ENCODE measurements at regions not wholly inside any gene's neighbourhood (a gene's known extent, or its start where the extent isn't known, plus 50 kb on each side); places are given as distances from the start of the nearest gene placed in this dataset.

- DNase-seq = no peak
- no peaks in the 10 kb centered on the region for H3K27me3 ChIP-seq
- no peaks in the 10 kb centered on the region for H3K36me3 ChIP-seq
Observed at GRCh38 chr4:106507440-106507839, 138.9 kb upstream of the GIMD1 start.

GRCh38 chr4:106503116-106504050, 134.8 kb upstream of the GIMD1 start:
- H3K27ac ChIP-seq = no peak overlapping the region
- H3K36me3 ChIP-seq = no peaks in the 10 kb centered on the region
- H3K4me3 ChIP-seq = no peak overlapping the region
- peaks cover 14% of the 10 kb centered on the region for H3K4me1 ChIP-seq
- H3K9me3 ChIP-seq (replicated peaks) = no peaks in the 10 kb centered on the region
- DNase-seq = no peak
- H3K27me3 ChIP-seq = no peaks in the 10 kb centered on the region

More at GRCh38 chr4:106507440-106507839, 138.9 kb upstream of the GIMD1 start:
- H3K27ac ChIP-seq = no peak overlapping the region
- H3K9me3 ChIP-seq (replicated peaks) = no peaks in the 10 kb centered on the region
- H3K4me3 ChIP-seq = no peak overlapping the region
- peaks cover 14% of the 10 kb centered on the region for H3K4me1 ChIP-seq

DNA sequence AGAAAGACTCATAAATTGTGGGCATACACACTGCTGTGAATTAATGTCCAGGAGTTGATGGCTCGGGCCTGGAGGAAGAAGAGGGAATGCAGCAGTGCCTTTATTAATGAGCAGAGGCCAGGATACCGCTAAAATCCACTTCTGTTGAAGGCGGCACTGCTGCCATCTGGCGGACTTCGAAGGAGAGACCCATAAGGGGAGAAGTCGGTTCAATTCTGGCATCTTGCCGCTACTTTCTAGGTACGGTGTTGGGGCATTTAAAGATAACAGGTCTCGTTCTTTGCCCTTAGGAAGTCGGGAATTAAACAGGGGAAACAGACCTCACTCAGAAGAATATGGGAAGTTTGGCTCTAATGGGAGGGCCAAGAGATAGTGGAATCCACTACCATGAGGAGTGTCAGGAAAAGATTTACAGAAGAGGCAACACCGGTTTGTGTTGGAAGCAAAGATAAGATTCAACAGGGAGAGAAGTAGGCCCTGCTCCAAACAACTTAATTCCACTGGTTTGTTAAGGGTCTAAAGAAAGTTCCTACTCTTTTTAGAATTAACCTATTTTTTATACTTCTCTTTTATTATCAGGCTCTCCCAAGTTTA, 133.6 kb upstream of the GIMD1 start:
- no peak overlapping the region for H3K27ac ChIP-seq
- no peaks in the 10 kb centered on the region for H3K9me3 ChIP-seq (replicated peaks)
- H3K27me3 ChIP-seq = no peaks in the 10 kb centered on the region
- peaks cover 14% of the 10 kb centered on the region for H3K4me1 ChIP-seq
- peak; percentile 40 to 69 for DNase-seq
- H3K4me3 ChIP-seq = no peak overlapping the region
- H3K36me3 ChIP-seq = no peaks in the 10 kb centered on the region

- Histone ChIP-seq H3K36me3 (no peaks in the 10 kb centered on the region), H3K4me3 (no peak overlapping the region), H3K27ac (no peak overlapping the region), H3K9me3 (replicated peaks) (no peaks in the 10 kb centered on the region), H3K27me3 (no peaks in the 10 kb centered on the region), H3K4me1 (no peaks in the 10 kb centered on the region)
- DNase-seq = no peak
Observed at GRCh38 chr4:106497271-106497670, 128.7 kb upstream of the GIMD1 start.

DNA sequence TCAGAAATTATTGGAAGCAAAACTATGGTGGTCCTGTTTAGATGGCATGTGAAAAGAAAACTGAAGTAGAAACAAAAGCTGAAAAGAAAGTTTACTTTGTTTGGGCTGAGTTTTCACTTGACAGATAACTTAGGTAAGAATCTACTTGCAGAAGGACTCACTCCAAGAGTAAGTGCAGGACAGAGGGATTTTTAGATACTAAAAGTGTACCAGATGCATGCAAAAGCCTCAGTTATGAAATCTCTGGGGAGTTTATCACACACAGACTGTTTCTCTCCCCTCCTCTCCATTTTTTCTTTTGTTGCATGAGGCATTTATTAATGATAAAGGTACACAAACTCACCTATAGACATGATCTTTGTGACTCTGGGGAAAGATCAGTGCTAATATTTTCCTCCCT, 127.5 kb upstream of the GIMD1 start:
- Histone ChIP-seq H3K36me3 (no peaks in the 10 kb centered on the region), H3K4me3 (no peak overlapping the region), H3K4me1 (no peaks in the 10 kb centered on the region), H3K27me3 (no peaks in the 10 kb centered on the region), H3K9me3 (replicated peaks) (no peaks in the 10 kb centered on the region; the same call in 1 of the 2 replicates), H3K27ac (no peak overlapping the region)
- DNase-seq = no peak

GRCh38 chr4:106495476-106495875, 126.9 kb upstream of the GIMD1 start:
- no peaks in the 10 kb centered on the region for H3K27me3 ChIP-seq
- DNase-seq = no peak
- H3K4me3 ChIP-seq = no peak overlapping the region
- no peaks in the 10 kb centered on the region; the same call in 1 of the 2 replicates for H3K9me3 ChIP-seq (replicated peaks)
- H3K4me1 ChIP-seq = no peaks in the 10 kb centered on the region
- no peak overlapping the region for H3K27ac ChIP-seq
- H3K36me3 ChIP-seq = no peaks in the 10 kb centered on the region

DNA sequence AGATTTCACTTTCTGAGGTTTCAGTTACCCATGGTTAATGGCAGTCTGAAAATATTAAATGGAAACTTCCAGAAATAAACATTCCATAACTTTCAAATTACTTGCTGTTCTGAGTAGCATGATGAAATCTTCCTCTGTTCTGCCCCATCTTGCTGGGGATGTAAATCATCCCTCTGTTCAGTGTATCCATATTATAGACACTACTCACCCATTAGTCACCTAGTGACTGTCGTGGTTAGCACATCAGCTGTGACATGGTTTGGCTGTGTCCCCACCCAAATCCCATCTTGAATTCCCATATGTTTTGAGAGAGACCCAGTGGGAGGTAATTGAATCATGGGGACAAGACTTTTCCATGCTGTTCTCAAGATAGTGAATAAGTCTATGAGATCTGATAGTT, 125.5 kb upstream of the GIMD1 start:
- no peak overlapping the region for H3K27ac ChIP-seq
- no peak for DNase-seq

DNA sequence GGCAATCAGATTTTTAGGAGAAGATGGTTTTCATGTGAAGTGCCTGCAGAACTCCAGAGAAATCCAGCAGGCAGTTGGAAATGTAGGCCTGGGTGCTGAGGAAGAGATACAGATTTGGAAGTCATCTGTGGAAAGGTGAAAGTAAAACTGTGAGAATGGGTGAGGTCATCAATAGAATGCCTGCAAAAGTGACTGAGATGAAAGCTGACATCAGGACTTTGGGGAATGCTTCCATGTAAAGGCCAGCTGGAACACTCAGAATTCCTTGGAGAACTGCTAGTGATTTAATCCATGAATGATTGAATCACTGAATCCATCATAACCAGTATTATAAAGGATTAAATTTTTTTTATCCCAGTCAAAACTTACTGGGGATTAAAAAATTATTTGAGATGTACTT, 124.5 kb upstream of the GIMD1 start:
- H3K4me3 ChIP-seq = no peak overlapping the region
- no peaks in the 10 kb centered on the region for H3K4me1 ChIP-seq
- H3K36me3 ChIP-seq = no peaks in the 10 kb centered on the region
- no peak overlapping the region for H3K27ac ChIP-seq
- H3K9me3 ChIP-seq (replicated peaks) = no peaks in the 10 kb centered on the region; the same call in 1 of the 2 replicates
- DNase-seq = no peak
- no peaks in the 10 kb centered on the region for H3K27me3 ChIP-seq

More for the DNA sequence above, 125.5 kb upstream of the GIMD1 start:
- Histone ChIP-seq H3K4me1 (no peaks in the 10 kb centered on the region), H3K4me3 (no peak overlapping the region), H3K9me3 (replicated peaks) (no peaks in the 10 kb centered on the region; the same call in 1 of the 2 replicates), H3K36me3 (no peaks in the 10 kb centered on the region), H3K27me3 (no peaks in the 10 kb centered on the region)

- peak; percentile 19 to 72 for DNase-seq
- Histone ChIP-seq H3K27ac (no peak overlapping the region), H3K4me1 (no peaks in the 10 kb centered on the region), H3K36me3 (no peaks in the 10 kb centered on the region), H3K9me3 (replicated peaks) (no peaks in the 10 kb centered on the region; the same call in 1 of the 2 replicates), H3K4me3 (no peak overlapping the region), H3K27me3 (no peaks in the 10 kb centered on the region)
Observed at GRCh38 chr4:106486533-106486932, 118.0 kb upstream of the GIMD1 start.

GRCh38 chr4:106481801-106482200, 113.2 kb upstream of the GIMD1 start:
- no peaks in the 10 kb centered on the region for H3K27me3 ChIP-seq
- no peaks in the 10 kb centered on the region for H3K4me1 ChIP-seq
- no peak overlapping the region for H3K27ac ChIP-seq
- no peaks in the 10 kb centered on the region for H3K9me3 ChIP-seq (replicated peaks)
- H3K4me3 ChIP-seq = no peak overlapping the region
- no peak for DNase-seq
- no peaks in the 10 kb centered on the region for H3K36me3 ChIP-seq

- Histone ChIP-seq H3K36me3 (no peaks in the 10 kb centered on the region), H3K27me3 (no peaks in the 10 kb centered on the region)
Observed at GRCh38 chr4:106478152-106478551, 109.6 kb upstream of the GIMD1 start.

DNA sequence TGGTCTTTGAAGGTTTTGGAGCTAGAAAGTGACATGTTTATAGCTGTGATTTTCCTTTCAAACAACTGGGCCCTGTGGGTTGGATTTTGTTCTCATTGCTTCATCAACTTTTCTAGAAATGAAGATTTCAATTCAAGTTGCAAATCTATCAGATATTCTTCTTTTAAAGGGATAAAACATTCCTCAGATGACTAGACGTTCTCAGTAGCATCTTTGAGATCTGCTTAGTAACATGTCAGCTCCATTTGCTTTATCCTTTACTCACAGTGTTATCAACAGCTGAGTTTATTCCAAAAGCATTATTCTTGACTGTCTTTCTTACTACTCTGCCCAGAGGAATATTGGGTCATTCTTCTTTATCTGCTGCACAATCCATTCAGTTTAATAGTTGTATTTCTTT, 108.2 kb upstream of the GIMD1 start:
- Histone ChIP-seq H3K27ac (no peak overlapping the region), H3K4me1 (no peaks in the 10 kb centered on the region), H3K4me3 (no peak overlapping the region), H3K9me3 (replicated peaks) (no peaks in the 10 kb centered on the region), H3K36me3 (no peaks in the 10 kb centered on the region), H3K27me3 (no peaks in the 10 kb centered on the region)
- no peak for DNase-seq

More at GRCh38 chr4:106478152-106478551, 109.6 kb upstream of the GIMD1 start:
- H3K4me1 ChIP-seq = no peaks in the 10 kb centered on the region
- H3K27ac ChIP-seq = no peak overlapping the region
- H3K4me3 ChIP-seq = no peak overlapping the region
- no peak for DNase-seq
- H3K9me3 ChIP-seq (replicated peaks) = no peaks in the 10 kb centered on the region

DNA sequence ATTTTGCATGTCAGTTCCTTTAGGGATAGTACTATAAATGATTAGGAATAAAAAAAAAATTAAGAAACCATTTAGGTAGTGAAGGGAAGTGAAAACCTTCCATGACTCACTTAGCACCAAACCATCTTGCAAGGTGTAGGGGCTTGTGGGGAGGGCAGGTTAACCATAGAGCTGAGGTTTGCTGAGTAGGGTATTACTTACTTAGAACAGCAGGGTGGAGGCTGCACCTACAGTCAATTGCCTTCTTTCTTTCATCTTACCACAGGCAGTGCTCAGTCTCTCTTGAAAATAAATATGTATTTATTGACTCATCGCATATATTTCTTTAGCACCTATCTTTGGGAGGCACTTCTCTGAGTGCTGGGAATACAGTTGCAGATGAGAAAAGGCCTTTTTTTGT, 104.9 kb upstream of the GIMD1 start:
- no peak for DNase-seq
- no peaks in the 10 kb centered on the region for H3K27me3 ChIP-seq
- no peak overlapping the region for H3K27ac ChIP-seq
- H3K9me3 ChIP-seq (replicated peaks) = no peaks in the 10 kb centered on the region
- H3K36me3 ChIP-seq = no peaks in the 10 kb centered on the region
- no peak overlapping the region for H3K4me3 ChIP-seq
- no peaks in the 10 kb centered on the region for H3K4me1 ChIP-seq

- Histone ChIP-seq H3K4me1 (no peaks in the 10 kb centered on the region), H3K36me3 (no peaks in the 10 kb centered on the region), H3K4me3 (no peak overlapping the region), H3K27me3 (no peaks in the 10 kb centered on the region), H3K27ac (no peak overlapping the region), H3K9me3 (replicated peaks) (no peaks in the 10 kb centered on the region)
- no peak for DNase-seq
Observed at GRCh38 chr4:106471151-106471550, 102.6 kb upstream of the GIMD1 start.

DNA sequence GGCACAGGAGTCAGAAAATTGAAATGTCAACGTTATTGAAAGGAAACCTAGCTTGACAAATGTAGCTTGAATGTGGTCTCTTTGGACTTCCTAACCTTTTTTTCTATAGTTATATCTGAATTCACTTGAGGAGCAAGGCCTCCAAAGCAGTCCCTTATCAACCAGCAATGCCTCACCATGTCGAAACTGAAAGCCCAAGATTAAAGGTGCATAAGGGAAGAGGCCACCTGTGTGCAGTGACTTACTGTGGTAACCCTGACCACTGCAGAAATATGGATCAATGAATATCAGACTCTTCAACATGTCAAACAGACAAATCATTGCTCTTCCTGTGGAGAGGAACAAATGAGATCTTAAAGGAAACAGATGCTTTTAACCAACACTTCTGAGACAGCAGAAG, 95.0 kb upstream of the GIMD1 start:
- Histone ChIP-seq H3K9me3 (replicated peaks) (no peaks in the 10 kb centered on the region), H3K27ac (no peak overlapping the region), H3K4me1 (no peaks in the 10 kb centered on the region), H3K4me3 (no peak overlapping the region), H3K27me3 (no peaks in the 10 kb centered on the region), H3K36me3 (no peaks in the 10 kb centered on the region)
- no peak for DNase-seq

Measured in SJCRH30 (cell line).